Keratinocyte (primary cell): ENCODE measurements at regions not wholly inside any gene's neighbourhood (a gene's known extent, or its start where the extent isn't known, plus 50 kb on each side); places are given as distances from the start of the nearest gene placed in this dataset.

Experiments used
- EZH2 ChIP-seq: IDR thresholded peaks from one replicate; pipeline ENCODE4 v1.6.1; 2012; ENCODE audit warnings: inconsistent platforms, mild to moderate bottlenecking, low read length, moderate library complexity
- TF ChIP-seq, protein P1 (sequence below), 3 experiments: IDR thresholded peaks in 1 of 3; conservative IDR thresholded peaks in 1 of 3; optimal IDR thresholded peaks in 1 of 3; 2 replicates in 2 of 3; 3 replicates in 1 of 3; pipeline versions ENCODE3 to v1.5.1; 2011; ENCODE audit warnings: low read length in 3 of 3, mild to moderate bottlenecking in 3 of 3, moderate library complexity in 2 of 3, control low read depth in 1 of 3, inconsistent platforms in 1 of 3; ENCODE audit not compliant: insufficient read depth in 2 of 3; ENCODE audit errors: extremely low read depth in 1 of 3

DNA sequence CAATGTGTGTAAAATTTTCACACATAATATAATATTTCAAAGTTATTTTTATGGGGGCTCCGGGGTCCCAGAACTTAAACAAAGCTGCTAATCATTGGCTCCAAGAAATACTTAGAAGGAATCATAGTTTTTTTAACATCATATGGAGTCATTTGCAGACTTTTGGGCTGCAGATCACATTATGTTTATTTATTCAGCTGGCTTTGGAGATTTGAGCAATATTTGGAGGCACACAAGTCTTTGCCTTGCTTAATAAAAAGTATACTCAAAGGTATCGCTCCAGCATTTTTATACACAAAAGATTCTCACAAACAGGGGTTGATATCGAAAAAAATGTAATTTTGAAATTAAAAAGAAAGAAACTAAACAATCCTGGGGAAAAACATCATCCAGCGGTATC lies 382.5 kb upstream of the TENM3 start:
- TF ChIP-seq, protein P1, sequence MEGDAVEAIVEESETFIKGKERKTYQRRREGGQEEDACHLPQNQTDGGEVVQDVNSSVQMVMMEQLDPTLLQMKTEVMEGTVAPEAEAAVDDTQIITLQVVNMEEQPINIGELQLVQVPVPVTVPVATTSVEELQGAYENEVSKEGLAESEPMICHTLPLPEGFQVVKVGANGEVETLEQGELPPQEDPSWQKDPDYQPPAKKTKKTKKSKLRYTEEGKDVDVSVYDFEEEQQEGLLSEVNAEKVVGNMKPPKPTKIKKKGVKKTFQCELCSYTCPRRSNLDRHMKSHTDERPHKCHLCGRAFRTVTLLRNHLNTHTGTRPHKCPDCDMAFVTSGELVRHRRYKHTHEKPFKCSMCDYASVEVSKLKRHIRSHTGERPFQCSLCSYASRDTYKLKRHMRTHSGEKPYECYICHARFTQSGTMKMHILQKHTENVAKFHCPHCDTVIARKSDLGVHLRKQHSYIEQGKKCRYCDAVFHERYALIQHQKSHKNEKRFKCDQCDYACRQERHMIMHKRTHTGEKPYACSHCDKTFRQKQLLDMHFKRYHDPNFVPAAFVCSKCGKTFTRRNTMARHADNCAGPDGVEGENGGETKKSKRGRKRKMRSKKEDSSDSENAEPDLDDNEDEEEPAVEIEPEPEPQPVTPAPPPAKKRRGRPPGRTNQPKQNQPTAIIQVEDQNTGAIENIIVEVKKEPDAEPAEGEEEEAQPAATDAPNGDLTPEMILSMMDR (optimal IDR thresholded peaks at IDR 0.05 in 1 of 3, IDR thresholded peaks at IDR 0.05 in 1 of 3, conservative IDR thresholded peaks at IDR 0.05 in 1 of 3; ENCODE audit: extremely low read depth in 1 of 3, insufficient read depth in 2 of 3, low read length in 3 of 3) = no peak
- no peak for TF ChIP-seq EZH2
